Neural cell (in vitro differentiated cells): ENCODE measurements at regions not wholly inside any gene's neighbourhood (a gene's known extent, or its start where the extent isn't known, plus 50 kb on each side); places are given as distances from the start of the nearest gene placed in this dataset.

ENCODE experiments used
- H2AFZ ChIP-seq: fragments of 200-600, 300-800 bp; sonication (generic), shearing (Covaris generic); 2 replicates; pipeline ENCODE4 v1.6.0; 2014; ENCODE audit warnings: low read depth, mild to moderate bottlenecking, antibody characterized with exemption, low read length, moderate library complexity
- H3F3A ChIP-seq: fragments of 200-600 bp; shearing (Covaris generic); 2 replicates; pipeline ENCODE4 v1.6.1; 2016; ENCODE audit warnings: mild to moderate bottlenecking, moderate library complexity, mixed read lengths, antibody characterized with exemption, low read length; ENCODE audit not compliant: insufficient read depth, poor library complexity, severe bottlenecking
- H3K27ac ChIP-seq: fragments of 200-600, 300-800 bp; sonication (generic), shearing (Covaris generic); 2 replicates; pipeline ENCODE4 v1.5.1; 2014; ENCODE audit warnings: mild to moderate bottlenecking, low read length, moderate library complexity
- H3K27me3 ChIP-seq: fragments of 300-800, 200-600 bp; sonication (generic), shearing (Covaris generic); 2 replicates; pipeline ENCODE4 v1.6.0; 2014; ENCODE audit warnings: mild to moderate bottlenecking, low read depth, low read length, moderate library complexity; ENCODE audit not compliant: insufficient read depth
- H3K36me3 ChIP-seq: fragments of 300-800, 200-600 bp; sonication (generic), shearing (Covaris generic); 2 replicates; pipeline ENCODE4 v1.5.1; 2014; ENCODE audit warnings: mild to moderate bottlenecking, antibody characterized with exemption, low read length, moderate library complexity; ENCODE audit not compliant: insufficient read depth
- H3K4me2 ChIP-seq: fragments of 300-800, 200-600 bp; sonication (generic), shearing (Covaris generic); 2 replicates; pipeline ENCODE4 v1.6.0; 2014; ENCODE audit warnings: mild to moderate bottlenecking, low read length
- H3K4me3 ChIP-seq: fragments of 300-800, 200-600 bp; sonication (generic), shearing (Covaris generic); 2 replicates; pipeline ENCODE4 v1.5.1; 2014; ENCODE audit warnings: mild to moderate bottlenecking, low read length, moderate library complexity
- H3K79me2 ChIP-seq: fragments of 200-600 bp; shearing (Covaris generic); replicated peaks from 2 replicates; pipeline ENCODE4 v1.6.0; 2014; ENCODE audit warnings: mild to moderate bottlenecking, low read length, moderate library complexity; ENCODE audit not compliant: insufficient read depth
- H3K9ac ChIP-seq: fragments of 300-800, 200-600 bp; sonication (generic), shearing (Covaris generic); 2 replicates; pipeline ENCODE4 v1.6.1; 2016; ENCODE audit warnings: mild to moderate bottlenecking, low read length, mixed read lengths
- H3K9me2 ChIP-seq: fragments of 200-600 bp; shearing (Covaris generic); 2 replicates; pipeline ENCODE4 v1.6.1; 2016; ENCODE audit warnings: mild to moderate bottlenecking, low read length, mixed read lengths; ENCODE audit not compliant: insufficient read depth
- H3K9me3 ChIP-seq: fragments of 200-600, 300-800 bp; sonication (generic), shearing (Covaris generic); 2 replicates; pipeline ENCODE4 v1.6.1; 2016; ENCODE audit warnings: mild to moderate bottlenecking, mixed run types, low read length, moderate library complexity, mixed read lengths
- H4K20me1 ChIP-seq: fragments of 200-600 bp; shearing (Covaris generic); 2 replicates; pipeline ENCODE4 v1.6.1; 2016; ENCODE audit warnings: mild to moderate bottlenecking, mixed run types; ENCODE audit not compliant: insufficient read depth
- EP300 ChIP-seq: fragments of 450-650 bp; conservative IDR thresholded peaks from 2 replicates; pipeline ENCODE4 v1.6.1; 2014; ENCODE audit warnings: antibody characterized with exemption, mild to moderate bottlenecking, moderate library complexity; ENCODE audit not compliant: poor library complexity, severe bottlenecking
- EZH2 ChIP-seq: fragments of 200-600, 300-800 bp; shearing (Covaris generic), sonication (generic); IDR thresholded peaks from 2 replicates; pipeline ENCODE4 v1.6.1; 2014; ENCODE audit warnings: antibody characterized with exemption, low read length, borderline replicate concordance, mild to moderate bottlenecking; ENCODE audit not compliant: insufficient read depth, poor library complexity, severe bottlenecking
- MXI1 ChIP-seq: fragments of 450-650 bp; conservative IDR thresholded peaks from 2 replicates; pipeline ENCODE4 v1.6.1; 2014; ENCODE audit warnings: antibody characterized with exemption, mild to moderate bottlenecking; ENCODE audit not compliant: poor library complexity, severe bottlenecking
- POLR2AphosphoS5 ChIP-seq: IDR thresholded peaks from 2 replicates; pipeline ENCODE4 v1.6.1; 2012
- RAD21 ChIP-seq: fragments of 450-650 bp; conservative IDR thresholded peaks from 2 replicates; pipeline ENCODE4 v1.6.1; 2014; ENCODE audit warnings: antibody characterized with exemption, mild to moderate bottlenecking, moderate library complexity
- SMC3 ChIP-seq: fragments of 450-650 bp; conservative IDR thresholded peaks from 2 replicates; pipeline ENCODE4 v1.6.1; 2014; ENCODE audit warnings: antibody characterized with exemption, mild to moderate bottlenecking, moderate library complexity; ENCODE audit not compliant: poor library complexity
- TAF1 ChIP-seq: IDR thresholded peaks from 2 replicates; pipeline ENCODE4 v1.6.1; 2012; ENCODE audit warnings: low read depth
- TF ChIP-seq, protein P1 (sequence below): IDR thresholded peaks from 2 replicates; pipeline ENCODE4 v1.6.1; 2012; ENCODE audit warnings: borderline replicate concordance
- TF ChIP-seq, protein P2 (sequence below): fragments of 450-650 bp; IDR thresholded peaks from 2 replicates; pipeline ENCODE4 v1.5.1; 2014; ENCODE audit warnings: antibody characterized with exemption, mild to moderate bottlenecking, moderate library complexity; ENCODE audit not compliant: poor library complexity, severe bottlenecking

DNA sequence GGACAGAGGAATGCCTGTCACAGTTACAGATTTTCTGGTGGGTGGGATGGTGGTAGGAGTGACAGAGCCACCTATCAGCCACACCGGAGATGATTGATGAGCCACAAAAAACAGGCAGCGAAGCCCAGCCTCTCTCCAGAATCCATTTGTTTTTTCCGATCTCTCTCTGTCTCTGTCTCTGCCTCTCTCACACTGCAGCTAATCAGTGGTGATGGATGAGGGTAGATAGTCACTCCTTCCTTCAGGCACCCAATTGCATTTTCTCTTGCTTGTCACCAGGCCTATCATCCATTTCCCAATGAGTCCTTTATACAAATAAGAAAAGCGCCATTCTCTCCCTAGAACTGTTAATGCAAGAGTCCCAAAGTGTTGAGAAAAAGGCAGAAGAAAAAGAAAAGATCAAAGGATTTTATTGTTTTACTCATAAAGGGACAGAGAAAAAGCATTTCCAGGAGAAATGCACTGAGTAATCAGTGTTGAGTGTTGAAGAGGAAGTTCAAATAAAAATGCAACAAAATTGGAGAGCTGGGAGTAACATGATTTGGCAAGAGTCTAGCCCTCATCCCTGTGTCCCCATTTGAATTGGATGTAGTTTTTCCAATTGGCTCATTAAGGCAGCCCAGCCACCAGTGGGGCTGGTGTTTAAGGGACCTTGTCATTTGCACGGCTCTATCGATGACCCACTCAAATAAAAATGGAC, 1089.3 kb downstream of the TUSC7 start:
- Histone ChIP-seq H3K9ac (no peak overlapping the region), H2AFZ (no peak overlapping the region), H3K79me2 (no peaks in the 10 kb centered on the region), H4K20me1 (no peaks in the 10 kb centered on the region), H3K4me3 (no peak overlapping the region), H3K36me3 (no peaks in the 10 kb centered on the region), H3K4me2 (no peak overlapping the region), H3K9me2 (no peaks in the 10 kb centered on the region), H3F3A (no peaks in the 10 kb centered on the region), H3K9me3 (no peaks in the 10 kb centered on the region), H3K27me3 (no peaks in the 10 kb centered on the region), H3K27ac (no peak overlapping the region)
- TF ChIP-seq EZH2, result no peak

DNA sequence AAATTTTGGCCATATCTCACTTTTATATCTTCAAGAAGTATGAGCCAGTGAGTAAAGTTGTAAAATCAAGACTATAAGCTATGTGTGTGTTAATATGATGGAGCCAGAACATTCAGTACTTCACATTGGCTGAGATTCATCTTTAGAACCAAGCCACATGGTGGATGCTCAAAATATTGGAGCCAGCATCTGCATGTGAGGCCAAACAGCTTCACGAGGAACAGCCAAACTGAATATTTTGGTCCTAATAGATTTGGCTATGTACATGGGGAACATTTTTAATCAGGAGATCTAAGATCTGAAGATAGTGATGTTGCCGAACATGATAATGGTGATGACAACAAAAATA, 1089.8 kb downstream of the TUSC7 start:
- TF ChIP-seq, protein P1, sequence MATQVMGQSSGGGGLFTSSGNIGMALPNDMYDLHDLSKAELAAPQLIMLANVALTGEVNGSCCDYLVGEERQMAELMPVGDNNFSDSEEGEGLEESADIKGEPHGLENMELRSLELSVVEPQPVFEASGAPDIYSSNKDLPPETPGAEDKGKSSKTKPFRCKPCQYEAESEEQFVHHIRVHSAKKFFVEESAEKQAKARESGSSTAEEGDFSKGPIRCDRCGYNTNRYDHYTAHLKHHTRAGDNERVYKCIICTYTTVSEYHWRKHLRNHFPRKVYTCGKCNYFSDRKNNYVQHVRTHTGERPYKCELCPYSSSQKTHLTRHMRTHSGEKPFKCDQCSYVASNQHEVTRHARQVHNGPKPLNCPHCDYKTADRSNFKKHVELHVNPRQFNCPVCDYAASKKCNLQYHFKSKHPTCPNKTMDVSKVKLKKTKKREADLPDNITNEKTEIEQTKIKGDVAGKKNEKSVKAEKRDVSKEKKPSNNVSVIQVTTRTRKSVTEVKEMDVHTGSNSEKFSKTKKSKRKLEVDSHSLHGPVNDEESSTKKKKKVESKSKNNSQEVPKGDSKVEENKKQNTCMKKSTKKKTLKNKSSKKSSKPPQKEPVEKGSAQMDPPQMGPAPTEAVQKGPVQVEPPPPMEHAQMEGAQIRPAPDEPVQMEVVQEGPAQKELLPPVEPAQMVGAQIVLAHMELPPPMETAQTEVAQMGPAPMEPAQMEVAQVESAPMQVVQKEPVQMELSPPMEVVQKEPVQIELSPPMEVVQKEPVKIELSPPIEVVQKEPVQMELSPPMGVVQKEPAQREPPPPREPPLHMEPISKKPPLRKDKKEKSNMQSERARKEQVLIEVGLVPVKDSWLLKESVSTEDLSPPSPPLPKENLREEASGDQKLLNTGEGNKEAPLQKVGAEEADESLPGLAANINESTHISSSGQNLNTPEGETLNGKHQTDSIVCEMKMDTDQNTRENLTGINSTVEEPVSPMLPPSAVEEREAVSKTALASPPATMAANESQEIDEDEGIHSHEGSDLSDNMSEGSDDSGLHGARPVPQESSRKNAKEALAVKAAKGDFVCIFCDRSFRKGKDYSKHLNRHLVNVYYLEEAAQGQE, result no peak
- TF ChIP-seq EP300 (no peak), MXI1 (no peak), POLR2AphosphoS5 (no peak), TAF1 (no peak), SMC3 (no peak), RAD21 (no peak), EZH2 (no peak)
- TF ChIP-seq, protein P2, sequence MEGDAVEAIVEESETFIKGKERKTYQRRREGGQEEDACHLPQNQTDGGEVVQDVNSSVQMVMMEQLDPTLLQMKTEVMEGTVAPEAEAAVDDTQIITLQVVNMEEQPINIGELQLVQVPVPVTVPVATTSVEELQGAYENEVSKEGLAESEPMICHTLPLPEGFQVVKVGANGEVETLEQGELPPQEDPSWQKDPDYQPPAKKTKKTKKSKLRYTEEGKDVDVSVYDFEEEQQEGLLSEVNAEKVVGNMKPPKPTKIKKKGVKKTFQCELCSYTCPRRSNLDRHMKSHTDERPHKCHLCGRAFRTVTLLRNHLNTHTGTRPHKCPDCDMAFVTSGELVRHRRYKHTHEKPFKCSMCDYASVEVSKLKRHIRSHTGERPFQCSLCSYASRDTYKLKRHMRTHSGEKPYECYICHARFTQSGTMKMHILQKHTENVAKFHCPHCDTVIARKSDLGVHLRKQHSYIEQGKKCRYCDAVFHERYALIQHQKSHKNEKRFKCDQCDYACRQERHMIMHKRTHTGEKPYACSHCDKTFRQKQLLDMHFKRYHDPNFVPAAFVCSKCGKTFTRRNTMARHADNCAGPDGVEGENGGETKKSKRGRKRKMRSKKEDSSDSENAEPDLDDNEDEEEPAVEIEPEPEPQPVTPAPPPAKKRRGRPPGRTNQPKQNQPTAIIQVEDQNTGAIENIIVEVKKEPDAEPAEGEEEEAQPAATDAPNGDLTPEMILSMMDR, result no peak
- no peak overlapping the region for H3K27ac ChIP-seq
- H3K9me2 ChIP-seq, result no peaks in the 10 kb centered on the region
- no peaks in the 10 kb centered on the region for H3K9me3 ChIP-seq
- H3K79me2 ChIP-seq, result no peaks in the 10 kb centered on the region
- no peaks in the 10 kb centered on the region for H4K20me1 ChIP-seq
- no peak overlapping the region for H3K9ac ChIP-seq
- H3F3A ChIP-seq, result no peaks in the 10 kb centered on the region
- no peak overlapping the region for H2AFZ ChIP-seq
- no peaks in the 10 kb centered on the region for H3K27me3 ChIP-seq
- H3K4me2 ChIP-seq, result no peak overlapping the region
- H3K36me3 ChIP-seq, result no peaks in the 10 kb centered on the region
- H3K4me3 ChIP-seq, result no peak overlapping the region

DNA sequence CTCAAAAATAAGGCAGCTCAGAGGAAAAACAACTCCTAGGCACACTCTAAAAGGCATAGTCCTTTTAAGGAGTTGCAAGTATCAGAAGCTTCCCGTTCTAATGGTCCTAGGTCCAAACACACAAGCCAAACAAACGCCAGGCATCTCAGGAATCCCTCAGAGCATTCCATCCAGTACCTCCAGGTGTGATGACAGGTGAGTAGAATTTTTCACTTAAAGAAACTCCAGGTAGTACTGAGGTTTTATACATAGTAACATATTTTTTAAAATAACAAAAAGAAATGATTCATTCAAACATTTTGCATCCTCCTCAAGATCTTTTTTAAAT, 1092.3 kb downstream of the TUSC7 start:
- Histone ChIP-seq H3K36me3 (no peaks in the 10 kb centered on the region), H3K9ac (no peak overlapping the region), H3K9me3 (no peaks in the 10 kb centered on the region), H3K27me3 (no peaks in the 10 kb centered on the region), H3K27ac (no peak overlapping the region), H3K9me2 (no peaks in the 10 kb centered on the region), H3F3A (no peaks in the 10 kb centered on the region), H3K4me3 (no peak overlapping the region), H3K79me2 (no peaks in the 10 kb centered on the region), H4K20me1 (no peaks in the 10 kb centered on the region), H3K4me2 (no peak overlapping the region), H2AFZ (no peak overlapping the region)
- TF ChIP-seq TAF1, result no peak
- TF ChIP-seq EP300, result no peak
- TF ChIP-seq SMC3, result no peak
- TF ChIP-seq MXI1, result no peak
- TF ChIP-seq, protein P2, result no peak
- no peak for TF ChIP-seq POLR2AphosphoS5
- TF ChIP-seq EZH2, result no peak
- TF ChIP-seq, protein P1, result no peak
- TF ChIP-seq RAD21, result no peak
